ENCODE measurements at regions not wholly inside any gene's neighbourhood (a gene's known extent, or its start where the extent isn't known, plus 50 kb on each side); places are given as distances from the start of the nearest gene placed in this dataset.

DNA sequence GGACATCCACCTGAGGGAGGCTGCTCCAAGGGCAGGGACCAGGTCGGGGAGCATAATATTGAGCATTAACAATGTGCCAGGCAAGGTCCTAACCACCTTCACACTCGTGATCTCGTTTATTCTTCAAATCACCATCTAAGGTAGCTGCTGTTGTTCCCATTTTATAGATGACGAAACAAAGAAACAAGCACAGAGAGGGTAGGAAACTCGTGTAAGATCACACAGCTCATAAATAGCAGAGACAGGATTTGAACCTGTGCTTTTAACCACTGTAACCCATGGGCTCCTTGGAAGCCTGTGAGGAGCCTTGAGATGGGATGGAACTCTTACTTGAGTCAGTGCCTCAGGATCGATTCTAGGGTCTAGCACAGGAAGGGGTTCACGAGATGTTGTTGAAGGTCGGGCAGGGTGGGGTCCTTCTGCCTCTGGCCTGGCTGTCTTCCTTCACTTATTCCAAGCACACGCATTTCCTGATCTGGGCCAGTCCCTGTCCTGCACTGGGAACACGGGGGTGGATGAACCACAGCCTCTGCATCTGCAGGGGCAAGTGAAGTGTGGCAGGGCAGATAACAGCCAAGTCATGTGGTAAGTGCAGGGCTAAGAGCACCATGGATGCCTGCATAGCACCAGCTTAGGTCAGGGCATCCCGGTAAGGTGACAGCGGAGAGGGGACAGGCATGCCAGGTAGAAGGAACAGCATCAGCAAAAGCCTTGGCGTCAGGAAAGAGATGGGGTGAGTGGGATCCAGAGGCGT is 188.1 kb downstream of the MELK start:
- in situ Hi-C loops (cut with MboI; ENCODE audit: low sequenced_read_pairs): loop anchor here (25.0 kb wide), 1 partner anchor 101 kb away; no protein-coding TSS in a partner anchor

DNA sequence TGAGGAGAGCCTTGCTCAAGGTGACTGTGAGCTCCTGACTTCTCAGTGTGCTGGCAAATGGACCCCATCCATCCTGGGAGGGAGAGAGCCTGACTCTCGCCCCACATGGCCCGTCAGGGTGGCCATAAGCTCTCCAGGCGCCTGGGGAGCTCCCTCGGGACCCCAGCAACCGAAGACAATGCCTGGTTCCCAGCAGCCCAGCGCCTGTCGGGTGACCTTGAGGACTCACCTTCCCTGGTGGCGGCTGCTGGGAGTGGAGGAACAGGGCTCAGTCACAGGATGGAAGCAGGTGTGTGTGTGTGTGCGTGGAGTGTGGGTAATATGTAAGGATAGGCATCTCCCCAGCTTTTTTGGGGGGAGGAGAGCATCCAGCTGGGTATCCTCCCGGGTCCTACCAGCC is 190.3 kb downstream of the MELK start:
- in situ Hi-C loops (cut with MboI; ENCODE audit: low sequenced_read_pairs): loop anchor here (25.0 kb wide), 1 partner anchor 99 kb away; no protein-coding TSS in a partner anchor

GRCh38 chr9:36763778-36764177 is 191.1 kb downstream of the MELK start:
- in situ Hi-C loops (cut with MboI; ENCODE audit: low sequenced_read_pairs): loop anchor here (25.0 kb wide), 1 partner anchor 99 kb away; no protein-coding TSS in a partner anchor

- in situ Hi-C loops (cut with MboI; ENCODE audit: low sequenced_read_pairs): loop anchor here (25.0 kb wide), 1 partner anchor 98 kb away; no protein-coding TSS in a partner anchor
Measured at GRCh38 chr9:36764364-36765076, 191.8 kb downstream of the MELK start.

DNA sequence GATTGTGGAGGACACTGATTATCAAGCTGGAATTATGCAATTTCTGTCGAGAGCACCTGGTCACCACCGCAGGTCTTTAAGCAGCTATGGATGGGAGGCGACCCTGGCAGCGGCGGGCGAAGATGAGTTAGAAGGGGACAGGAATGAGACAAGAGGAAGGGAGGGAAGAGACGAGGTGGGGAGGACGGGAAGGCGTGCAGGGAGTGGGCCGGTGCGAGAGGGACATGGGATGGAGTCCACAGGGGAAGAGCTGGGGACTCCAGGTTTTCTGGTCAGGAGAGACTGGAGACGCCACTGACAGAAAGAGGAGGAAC is 192.3 kb downstream of the MELK start:
- in situ Hi-C loops (cut with MboI; ENCODE audit: low sequenced_read_pairs): loop anchor here (25.0 kb wide), 1 partner anchor 97 kb away; no protein-coding TSS in a partner anchor

GRCh38 chr9:36765468-36766341 is 193.0 kb downstream of the MELK start:
- in situ Hi-C loops (cut with MboI; ENCODE audit: low sequenced_read_pairs): loop anchor here (25.0 kb wide), 1 partner anchor 97 kb away; no protein-coding TSS in a partner anchor

DNA sequence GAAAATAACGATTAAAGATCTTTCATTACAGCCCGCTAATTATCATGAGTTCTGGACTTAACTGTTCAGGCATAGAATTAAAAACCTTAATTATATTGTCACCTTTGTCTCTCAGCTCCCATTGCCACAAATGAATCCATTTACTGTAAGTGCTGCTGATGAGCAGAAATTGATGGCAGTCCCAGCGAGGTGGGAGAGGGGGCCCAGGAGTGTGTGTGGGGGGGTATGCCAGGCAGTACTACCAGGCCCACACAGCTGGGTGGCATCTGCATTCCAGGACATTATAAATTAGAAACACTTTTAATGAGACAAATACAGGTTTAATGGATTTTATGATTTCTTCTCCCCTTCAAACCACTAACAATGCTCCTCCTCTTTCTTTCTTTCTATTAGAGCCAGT is 196.0 kb downstream of the MELK start:
- in situ Hi-C loops (cut with MboI; ENCODE audit: low sequenced_read_pairs): loop anchor here (25.0 kb wide), 1 partner anchor 94 kb away; no protein-coding TSS in a partner anchor

DNA sequence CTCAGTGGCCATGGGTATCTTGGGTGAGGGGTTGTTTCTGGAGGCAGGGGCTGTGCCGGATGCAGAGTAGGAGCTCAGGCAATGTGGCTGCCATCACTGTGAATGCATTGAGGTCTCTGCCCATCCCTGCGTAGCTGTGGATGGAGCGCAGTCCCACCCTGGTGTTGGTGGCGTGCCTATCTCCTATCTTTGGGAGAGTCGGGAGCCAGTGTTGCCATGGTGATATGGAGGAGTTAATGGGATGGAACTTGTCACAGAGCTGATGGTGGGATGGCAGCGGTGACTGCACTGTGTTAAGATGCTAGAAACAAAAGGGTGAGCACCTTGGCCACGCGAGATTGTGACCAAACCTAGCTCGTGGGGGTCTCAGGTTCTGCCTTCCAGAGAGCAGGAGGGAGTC is 197.3 kb downstream of the MELK start:
- in situ Hi-C loops (cut with MboI; ENCODE audit: low sequenced_read_pairs): loop anchor here (25.0 kb wide), 1 partner anchor 92 kb away; no protein-coding TSS in a partner anchor

GRCh38 chr9:36772449-36773403 is 200.0 kb downstream of the MELK start:
- in situ Hi-C loops (cut with MboI; ENCODE audit: low sequenced_read_pairs): loop anchor here (25.0 kb wide), 1 partner anchor 90 kb away; no protein-coding TSS in a partner anchor

- in situ Hi-C loops (cut with MboI; ENCODE audit: low sequenced_read_pairs): no loop called here
Measured at GRCh38 chr9:36778682-36779081, 206.0 kb downstream of the MELK start.

- in situ Hi-C loops (cut with MboI; ENCODE audit: low sequenced_read_pairs): no loop called here
Measured at GRCh38 chr9:36779582-36779981, 206.9 kb downstream of the MELK start.

DNA sequence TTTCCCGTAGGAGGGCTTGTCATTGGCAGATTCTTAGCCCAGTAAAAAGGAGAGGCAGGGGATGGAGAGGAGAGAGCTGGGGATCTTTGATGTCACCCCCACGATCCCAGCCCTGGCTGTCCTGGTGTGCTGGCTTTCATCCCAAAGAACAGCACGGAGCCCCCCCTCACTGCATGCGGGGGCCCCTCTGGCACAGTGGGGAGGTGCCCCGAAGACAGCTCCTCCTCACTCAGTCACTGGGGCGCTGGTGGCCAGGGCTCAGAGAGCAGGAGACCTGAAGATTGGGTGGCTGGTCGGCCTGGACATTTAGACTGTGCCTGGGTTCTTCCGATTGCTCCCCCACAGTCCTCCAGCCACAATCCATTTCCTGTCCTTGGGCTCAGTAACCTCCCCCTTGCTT is 207.5 kb downstream of the MELK start:
- in situ Hi-C loops (cut with MboI; ENCODE audit: low sequenced_read_pairs): no loop called here

DNA sequence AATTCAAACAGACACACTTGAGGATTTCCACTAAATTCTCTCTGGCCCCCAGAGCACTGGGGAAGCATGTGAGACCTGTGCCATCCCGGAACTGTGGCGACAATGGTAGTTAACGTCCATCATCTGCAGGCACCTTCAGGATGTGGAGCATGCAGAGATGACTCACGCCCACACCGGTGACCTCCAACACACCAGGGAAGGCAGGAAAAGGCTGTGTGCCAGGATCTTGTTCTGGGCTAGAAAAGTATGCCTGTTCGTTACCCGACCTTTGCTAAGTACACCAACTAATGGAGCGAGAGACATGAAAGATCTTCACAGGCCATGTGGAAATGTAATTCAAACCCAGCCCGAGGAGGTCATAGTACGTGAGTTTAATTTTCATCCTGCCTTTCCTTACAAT is 208.8 kb downstream of the MELK start:
- in situ Hi-C loops (cut with MboI; ENCODE audit: low sequenced_read_pairs): no loop called here

All from HL-60/S4 treated with retinoic acid at 250 ng/mL for 4 days and 3 days (cell line).